ENCODE measurements at regions not wholly inside any gene's neighbourhood (a gene's known extent, or its start where the extent isn't known, plus 50 kb on each side); places are given as distances from the start of the nearest gene placed in this dataset.
A peak's percentile ranks its signal among the peaks of the same experiment; 100 is the strongest.

DNA sequence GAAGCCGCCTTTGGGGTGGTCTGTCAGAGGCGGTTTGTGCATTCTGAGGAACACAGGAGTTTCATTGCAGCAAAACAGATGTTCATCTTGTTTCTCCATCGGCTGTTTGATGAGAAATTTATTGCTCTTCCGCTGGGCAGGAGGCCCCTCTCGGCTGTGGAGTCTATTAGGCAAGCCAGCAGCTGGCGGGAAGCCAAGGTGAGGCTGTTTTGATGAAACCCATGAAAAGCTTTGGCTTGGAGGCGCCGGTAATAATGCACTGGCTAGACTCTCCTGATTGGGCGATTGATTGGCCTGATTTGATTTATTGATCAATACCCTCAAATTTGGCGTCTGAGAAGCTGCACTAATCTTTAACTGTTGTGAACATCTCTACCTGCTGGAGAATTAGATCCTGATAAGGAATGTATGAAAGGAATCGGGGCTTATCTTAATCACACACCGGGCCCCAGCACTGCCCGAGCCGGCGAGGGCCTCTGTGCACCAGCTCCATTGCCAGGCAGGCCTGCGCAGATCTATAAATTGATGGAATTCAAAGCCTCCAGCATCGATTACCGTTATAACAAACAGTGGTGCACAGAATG, 187.7 kb downstream of the PHETA1 start:
- Histone ChIP-seq H3K4me1 (ENCODE audit: low read length) (no peaks in the 10 kb centered on the region), H3K4me2 (ENCODE audit: low read length) (no peak overlapping the region), H2AFZ (ENCODE audit: low read depth, low read length) (no peak overlapping the region), H3K79me2 (ENCODE audit: low read length) (no peaks in the 10 kb centered on the region), H3K9me3 (ENCODE audit: insufficient read depth, low read length) (no peaks in the 10 kb centered on the region), H3K36me3 (replicated peaks; ENCODE audit: low read depth, low read length) (no peaks in the 10 kb centered on the region), H4K20me1 (ENCODE audit: insufficient read depth, low read length) (no peaks in the 10 kb centered on the region), H3K4me3 (ENCODE audit: low read length) (no peak overlapping the region), H3K9ac (ENCODE audit: low read length) (no peak overlapping the region), H3K27me3 (ENCODE audit: low read depth, low read length) (peaks cover 7% of the 10 kb centered on the region), H3K27ac (ENCODE audit: low read length) (no peak overlapping the region)
- no peak for TF ChIP-seq CTCF (IDR thresholded peaks at IDR 0.05; ENCODE audit: low read depth, low read length)
- no peak for TF ChIP-seq EZH2phosphoT487 (IDR thresholded peaks at IDR 0.05; ENCODE audit: low read depth)

- no peak for TF ChIP-seq CTCF (IDR thresholded peaks at IDR 0.05; ENCODE audit: low read depth, low read length)
- TF ChIP-seq EZH2phosphoT487 (IDR thresholded peaks at IDR 0.05; ENCODE audit: low read depth) = no peak
- Histone ChIP-seq H3K27me3 (ENCODE audit: low read depth, low read length) (peaks cover 12% of the 10 kb centered on the region), H3K9ac (ENCODE audit: low read length) (no peak overlapping the region), H3K9me3 (ENCODE audit: insufficient read depth, low read length) (no peaks in the 10 kb centered on the region), H3K36me3 (replicated peaks; ENCODE audit: low read depth, low read length) (no peaks in the 10 kb centered on the region), H3K4me2 (ENCODE audit: low read length) (no peak overlapping the region), H3K79me2 (ENCODE audit: low read length) (no peaks in the 10 kb centered on the region), H3K4me1 (ENCODE audit: low read length) (no peaks in the 10 kb centered on the region), H3K4me3 (ENCODE audit: low read length) (no peak overlapping the region), H2AFZ (ENCODE audit: low read depth, low read length) (no peak overlapping the region), H4K20me1 (ENCODE audit: insufficient read depth, low read length) (no peaks in the 10 kb centered on the region), H3K27ac (ENCODE audit: low read length) (no peak overlapping the region)
These were observed 188.3 kb downstream of the PHETA1 start for GRCh38 chr12:111180426-111181142.

DNA sequence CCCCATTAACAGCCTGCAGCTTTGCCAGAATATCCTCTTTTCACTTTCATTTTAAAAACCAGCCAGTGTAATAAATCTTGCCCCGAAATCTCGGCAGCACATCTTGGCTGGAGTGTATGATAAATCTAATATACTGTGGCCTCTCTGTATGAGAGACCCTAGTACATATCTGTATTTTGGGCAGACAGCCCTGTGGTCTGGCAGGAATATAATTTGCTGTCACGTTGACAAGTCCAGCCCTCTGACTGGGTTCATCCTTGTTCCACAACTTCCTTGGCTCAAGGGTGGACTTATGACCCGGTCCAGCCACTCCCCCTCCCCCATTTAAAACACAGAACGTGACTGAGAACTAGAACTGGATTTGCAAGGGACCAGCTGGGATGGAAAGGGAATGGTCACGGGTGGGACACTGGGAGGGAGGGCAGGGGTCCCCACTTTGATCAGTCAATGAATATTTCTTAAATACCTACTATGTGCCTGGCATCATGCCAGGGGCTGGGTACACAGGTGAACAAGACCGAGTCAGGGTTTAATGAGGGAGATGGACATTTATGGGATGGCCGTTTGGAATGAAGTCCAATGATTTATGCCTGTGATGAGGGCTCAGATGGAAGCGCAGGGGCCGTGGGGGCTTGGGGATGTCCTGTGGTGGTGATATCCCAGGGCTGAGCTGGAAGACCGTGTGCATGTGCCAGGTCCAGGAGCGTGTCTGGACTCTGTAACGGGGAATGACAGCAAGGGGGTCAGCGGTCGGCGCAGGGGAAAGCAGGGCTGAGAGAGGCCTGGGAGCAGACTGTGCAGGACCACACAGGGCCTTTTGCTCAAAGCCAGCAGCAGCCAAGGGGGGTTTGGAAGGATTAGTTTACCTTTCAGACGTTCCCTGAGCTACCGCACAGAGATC, 190.5 kb downstream of the PHETA1 start:
- no peak overlapping the region for H3K9ac ChIP-seq (ENCODE audit: low read length)
- no peaks in the 10 kb centered on the region for H4K20me1 ChIP-seq (ENCODE audit: insufficient read depth, low read length)
- no peaks in the 10 kb centered on the region for H3K36me3 ChIP-seq (replicated peaks; ENCODE audit: low read depth, low read length)
- no peak overlapping the region for H2AFZ ChIP-seq (ENCODE audit: low read depth, low read length)
- no peaks in the 10 kb centered on the region for H3K79me2 ChIP-seq (ENCODE audit: low read length)
- peaks cover 24% of the 10 kb centered on the region for H3K27me3 ChIP-seq (ENCODE audit: low read depth, low read length)
- TF ChIP-seq EZH2phosphoT487 (IDR thresholded peaks at IDR 0.05; ENCODE audit: low read depth) = no peak
- TF ChIP-seq CTCF (IDR thresholded peaks at IDR 0.05; ENCODE audit: low read depth, low read length) = no peak
- H3K4me3 ChIP-seq (ENCODE audit: low read length) = no peak overlapping the region
- peak overlapping the region; percentile 3; the same call in 1 of the 2 replicates for H3K4me2 ChIP-seq (ENCODE audit: low read length)
- H3K4me1 ChIP-seq (ENCODE audit: low read length) = no peaks in the 10 kb centered on the region
- H3K27ac ChIP-seq (ENCODE audit: low read length) = no peak overlapping the region
- H3K9me3 ChIP-seq (ENCODE audit: insufficient read depth, low read length) = no peaks in the 10 kb centered on the region

Data from OCI-LY3 (cell line).